ENCODE measurements at regions not wholly inside any gene's neighbourhood (a gene's known extent, or its start where the extent isn't known, plus 50 kb on each side); places are given as distances from the start of the nearest gene placed in this dataset.

DNA sequence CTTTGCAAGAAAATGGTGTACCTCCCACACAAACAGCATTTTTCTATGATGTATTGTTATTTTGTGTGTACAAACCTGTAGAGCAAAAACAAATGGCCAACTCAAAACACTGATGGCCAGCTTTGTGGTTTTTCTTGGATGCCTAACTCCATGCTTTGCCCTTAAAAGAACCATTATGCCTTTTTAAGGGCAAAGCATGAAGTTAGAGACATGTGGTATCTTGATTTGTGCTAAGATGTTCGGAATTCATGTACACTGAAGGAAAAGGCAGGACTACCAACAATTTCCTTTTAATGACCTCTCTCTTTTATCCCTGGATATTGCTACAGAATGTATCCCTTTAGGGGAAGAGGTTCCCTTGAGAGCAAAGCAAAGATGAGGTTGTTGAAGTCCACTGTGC is 273.6 kb downstream of the SCG2 start:
- TF ChIP-seq PML (IDR thresholded peaks at IDR 0.05; ENCODE audit: low read length): no peak
- TF ChIP-seq, protein P1, sequence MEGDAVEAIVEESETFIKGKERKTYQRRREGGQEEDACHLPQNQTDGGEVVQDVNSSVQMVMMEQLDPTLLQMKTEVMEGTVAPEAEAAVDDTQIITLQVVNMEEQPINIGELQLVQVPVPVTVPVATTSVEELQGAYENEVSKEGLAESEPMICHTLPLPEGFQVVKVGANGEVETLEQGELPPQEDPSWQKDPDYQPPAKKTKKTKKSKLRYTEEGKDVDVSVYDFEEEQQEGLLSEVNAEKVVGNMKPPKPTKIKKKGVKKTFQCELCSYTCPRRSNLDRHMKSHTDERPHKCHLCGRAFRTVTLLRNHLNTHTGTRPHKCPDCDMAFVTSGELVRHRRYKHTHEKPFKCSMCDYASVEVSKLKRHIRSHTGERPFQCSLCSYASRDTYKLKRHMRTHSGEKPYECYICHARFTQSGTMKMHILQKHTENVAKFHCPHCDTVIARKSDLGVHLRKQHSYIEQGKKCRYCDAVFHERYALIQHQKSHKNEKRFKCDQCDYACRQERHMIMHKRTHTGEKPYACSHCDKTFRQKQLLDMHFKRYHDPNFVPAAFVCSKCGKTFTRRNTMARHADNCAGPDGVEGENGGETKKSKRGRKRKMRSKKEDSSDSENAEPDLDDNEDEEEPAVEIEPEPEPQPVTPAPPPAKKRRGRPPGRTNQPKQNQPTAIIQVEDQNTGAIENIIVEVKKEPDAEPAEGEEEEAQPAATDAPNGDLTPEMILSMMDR (IDR thresholded peaks at IDR 0.05 in 2 of 3, conservative IDR thresholded peaks at IDR 0.05 in 1 of 3; ENCODE audit: control insufficient read depth in 2 of 3, extremely low read depth in 1 of 3, insufficient read depth in 1 of 3, low read depth in 3 of 3, low read length in 3 of 3): no peak
- TF ChIP-seq NFIC (IDR thresholded peaks at IDR 0.05; ENCODE audit: low read depth, low read length): no peak
- TF ChIP-seq RAD21 (IDR thresholded peaks at IDR 0.05; ENCODE audit: insufficient read depth, low read depth, low read length): no peak
- TF ChIP-seq, protein P2, sequence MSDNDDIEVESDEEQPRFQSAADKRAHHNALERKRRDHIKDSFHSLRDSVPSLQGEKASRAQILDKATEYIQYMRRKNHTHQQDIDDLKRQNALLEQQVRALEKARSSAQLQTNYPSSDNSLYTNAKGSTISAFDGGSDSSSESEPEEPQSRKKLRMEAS (IDR thresholded peaks at IDR 0.05; ENCODE audit: low read depth, low read length): no peak
- TF ChIP-seq BHLHE40 (IDR thresholded peaks at IDR 0.05; ENCODE audit: borderline replicate concordance in 1 of 2, low read depth in 2 of 2, low read length in 1 of 2): no peak

All from GM12878 (cell line).